Nephron progenitor cell (in vitro differentiated cells): ENCODE measurements at regions not wholly inside any gene's neighbourhood (a gene's known extent, or its start where the extent isn't known, plus 50 kb on each side); places are given as distances from the start of the nearest gene placed in this dataset.

Experiments used
- DNase-seq: peaks from one replicate; pipeline ENCODE4 v3.0.0; 2021
- H3K27ac Mint-ChIP-seq: 2 replicates; pipeline ENCODE4 v1.8.0; 2021; ENCODE audit warnings: mild to moderate bottlenecking, moderate library complexity, mixed read lengths
- H3K27me3 Mint-ChIP-seq: 2 replicates; pipeline ENCODE4 v1.8.0; 2021; ENCODE audit warnings: mild to moderate bottlenecking, low read depth, mixed read lengths; ENCODE audit not compliant: poor library complexity
- H3K36me3 Mint-ChIP-seq: 2 replicates; pipeline ENCODE4 v1.8.0; 2021; ENCODE audit warnings: low read depth, mixed read lengths
- H3K4me1 Mint-ChIP-seq: 2 replicates; pipeline ENCODE4 v1.8.0; 2021; ENCODE audit warnings: mixed read lengths
- H3K4me3 Mint-ChIP-seq: 2 replicates; pipeline ENCODE4 v1.8.0; 2021; ENCODE audit warnings: mild to moderate bottlenecking, moderate library complexity, mixed read lengths
- H3K9me3 Mint-ChIP-seq: 2 replicates; pipeline ENCODE4 v1.8.0; 2021; ENCODE audit warnings: mild to moderate bottlenecking, moderate library complexity, mixed read lengths
- TF ChIP-seq, protein P1 (sequence below): fragments of 200-600 bp; sonication (generic); IDR thresholded peaks from 2 replicates; pipeline ENCODE4 v1.5.0; 2021; ENCODE audit warnings: antibody characterized with exemption

DNA sequence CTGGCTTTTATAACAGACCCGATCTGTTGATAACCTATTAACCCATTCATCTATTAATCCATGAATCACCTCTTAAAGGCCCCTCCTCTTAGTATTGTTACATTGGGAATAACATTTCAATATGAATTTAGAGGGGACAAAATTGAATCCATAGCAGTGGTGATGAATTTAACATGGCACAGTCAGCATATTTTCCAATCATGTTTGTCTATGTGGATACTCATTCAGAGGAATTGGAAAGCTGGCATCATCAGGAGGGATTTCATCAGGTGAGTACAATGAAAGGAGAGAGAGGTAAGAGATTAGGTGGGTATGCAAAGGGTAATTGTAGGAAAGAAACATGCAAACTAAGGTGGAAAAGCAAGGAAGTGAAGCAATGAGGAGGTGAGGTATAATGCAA, 59.6 kb upstream of the FOXN2 start:
- no peaks in the 10 kb centered on the region for H3K36me3 Mint-ChIP-seq
- peaks cover 1% of the 10 kb centered on the region for H3K4me1 Mint-ChIP-seq
- no peaks in the 10 kb centered on the region for H3K9me3 Mint-ChIP-seq
- no peak for DNase-seq
- no peak overlapping the region for H3K4me3 Mint-ChIP-seq
- no peaks in the 10 kb centered on the region for H3K27me3 Mint-ChIP-seq
- H3K27ac Mint-ChIP-seq: no peak overlapping the region
- TF ChIP-seq, protein P1, sequence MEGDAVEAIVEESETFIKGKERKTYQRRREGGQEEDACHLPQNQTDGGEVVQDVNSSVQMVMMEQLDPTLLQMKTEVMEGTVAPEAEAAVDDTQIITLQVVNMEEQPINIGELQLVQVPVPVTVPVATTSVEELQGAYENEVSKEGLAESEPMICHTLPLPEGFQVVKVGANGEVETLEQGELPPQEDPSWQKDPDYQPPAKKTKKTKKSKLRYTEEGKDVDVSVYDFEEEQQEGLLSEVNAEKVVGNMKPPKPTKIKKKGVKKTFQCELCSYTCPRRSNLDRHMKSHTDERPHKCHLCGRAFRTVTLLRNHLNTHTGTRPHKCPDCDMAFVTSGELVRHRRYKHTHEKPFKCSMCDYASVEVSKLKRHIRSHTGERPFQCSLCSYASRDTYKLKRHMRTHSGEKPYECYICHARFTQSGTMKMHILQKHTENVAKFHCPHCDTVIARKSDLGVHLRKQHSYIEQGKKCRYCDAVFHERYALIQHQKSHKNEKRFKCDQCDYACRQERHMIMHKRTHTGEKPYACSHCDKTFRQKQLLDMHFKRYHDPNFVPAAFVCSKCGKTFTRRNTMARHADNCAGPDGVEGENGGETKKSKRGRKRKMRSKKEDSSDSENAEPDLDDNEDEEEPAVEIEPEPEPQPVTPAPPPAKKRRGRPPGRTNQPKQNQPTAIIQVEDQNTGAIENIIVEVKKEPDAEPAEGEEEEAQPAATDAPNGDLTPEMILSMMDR: no peak

DNA sequence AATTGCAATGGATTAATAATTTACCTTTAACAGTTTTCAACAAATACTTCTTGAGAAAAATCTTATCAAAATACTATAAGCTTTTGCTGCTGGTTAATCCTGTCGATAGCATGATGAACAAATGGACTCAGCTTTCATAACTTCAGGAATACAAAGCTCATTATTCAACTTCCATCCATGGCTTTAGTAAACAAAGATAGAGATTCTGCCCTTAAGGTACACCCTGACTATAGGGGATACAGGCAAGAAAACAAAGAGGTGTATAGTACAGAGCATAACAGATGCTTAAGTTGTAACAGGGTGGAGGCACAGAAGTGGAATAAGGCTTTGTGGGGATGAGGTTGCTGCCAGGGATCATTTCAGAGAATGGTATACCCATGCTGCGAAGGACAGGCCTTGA, 57.0 kb upstream of the FOXN2 start:
- peaks cover 7% of the 10 kb centered on the region for H3K27me3 Mint-ChIP-seq
- H3K4me1 Mint-ChIP-seq: no peaks in the 10 kb centered on the region
- TF ChIP-seq, protein P1: no peak
- no peaks in the 10 kb centered on the region for H3K36me3 Mint-ChIP-seq
- no peak overlapping the region for H3K27ac Mint-ChIP-seq
- no peaks in the 10 kb centered on the region for H3K9me3 Mint-ChIP-seq
- no peak overlapping the region for H3K4me3 Mint-ChIP-seq
- no peak for DNase-seq

DNA sequence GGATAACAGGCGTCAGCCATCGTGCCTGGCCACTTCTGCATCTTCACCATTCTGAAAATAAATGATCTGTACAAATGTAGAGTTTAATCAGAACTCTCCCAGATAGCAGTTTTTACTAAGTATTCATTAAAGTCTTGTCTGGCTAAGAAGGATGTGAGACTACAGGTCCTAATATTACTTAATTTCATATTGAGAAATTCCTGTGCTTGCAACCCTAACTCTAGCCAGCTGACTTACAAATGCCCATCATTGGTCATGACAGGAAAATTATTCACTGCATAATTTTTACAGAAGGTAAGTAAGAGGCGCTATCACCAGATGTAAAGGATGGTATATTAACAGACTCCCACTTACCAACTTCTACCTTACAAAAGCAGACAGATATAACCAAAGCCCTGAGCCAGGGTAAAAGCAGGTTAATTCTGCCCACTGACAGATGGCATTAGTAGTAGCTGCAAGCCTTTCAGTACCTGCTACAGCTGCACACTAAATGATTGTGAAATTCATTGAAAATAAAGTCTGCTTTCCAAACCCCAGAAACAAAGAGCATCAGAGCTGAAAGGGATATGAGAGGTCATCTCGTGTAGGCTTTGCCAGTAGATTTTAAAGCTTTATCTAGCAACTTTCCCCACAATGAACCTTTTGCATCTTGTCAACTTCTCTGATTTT, 55.9 kb upstream of the FOXN2 start:
- Mint-ChIP-seq H3K4me3 (no peak overlapping the region), H3K9me3 (no peaks in the 10 kb centered on the region), H3K27ac (no peak overlapping the region), H3K4me1 (no peaks in the 10 kb centered on the region), H3K27me3 (peaks cover 14% of the 10 kb centered on the region), H3K36me3 (no peaks in the 10 kb centered on the region)
- TF ChIP-seq, protein P1: no peak
- no peak for DNase-seq

DNA sequence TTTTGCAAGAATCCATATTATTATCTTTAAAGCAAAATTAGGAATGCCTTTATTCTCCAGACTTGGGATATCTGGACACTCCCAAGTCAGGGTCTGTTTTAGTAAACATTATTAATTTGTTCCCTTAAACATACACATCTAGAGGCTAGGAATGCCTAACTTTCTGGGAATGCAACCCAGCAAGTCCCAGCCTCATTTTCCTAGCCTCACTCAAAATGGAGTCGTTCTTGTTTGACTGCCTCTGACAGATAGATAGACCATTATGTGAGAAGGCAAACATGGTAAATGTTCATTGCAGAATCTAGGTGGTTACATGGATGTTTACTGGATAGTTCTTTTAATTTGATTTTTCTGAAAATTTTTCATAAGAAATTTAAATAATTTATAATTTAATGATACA, 54.7 kb upstream of the FOXN2 start:
- H3K4me3 Mint-ChIP-seq: no peak overlapping the region

DNA sequence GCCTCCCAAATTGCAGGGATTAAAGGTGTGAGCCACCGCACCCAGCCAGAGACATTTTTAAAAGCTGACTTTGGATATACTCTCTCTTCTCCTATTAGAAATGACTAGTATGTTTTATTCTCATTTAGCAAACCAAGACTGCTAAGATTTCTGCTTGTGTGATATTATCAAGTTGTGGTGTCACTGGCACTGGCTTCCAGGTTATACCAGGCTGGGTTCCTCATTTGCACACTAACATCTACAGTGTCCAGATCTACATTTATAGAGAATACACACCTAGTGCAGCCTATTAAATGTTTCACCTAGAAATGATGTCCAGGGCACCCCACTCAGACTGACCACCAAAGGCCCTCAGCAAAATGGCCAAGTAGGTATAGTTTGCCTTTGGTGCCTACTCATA, 49.9 kb upstream of the FOXN2 start:
- Mint-ChIP-seq H3K4me3 (no peak overlapping the region), H3K36me3 (no peaks in the 10 kb centered on the region), H3K4me1 (no peaks in the 10 kb centered on the region), H3K9me3 (no peaks in the 10 kb centered on the region), H3K27ac (no peak overlapping the region), H3K27me3 (peaks cover 14% of the 10 kb centered on the region)
- TF ChIP-seq, protein P1: no peak
- DNase-seq: no peak

More for the DNA sequence above, 54.7 kb upstream of the FOXN2 start:
- Mint-ChIP-seq H3K36me3 (no peaks in the 10 kb centered on the region), H3K27ac (no peak overlapping the region), H3K27me3 (peaks cover 14% of the 10 kb centered on the region), H3K4me1 (no peaks in the 10 kb centered on the region), H3K9me3 (no peaks in the 10 kb centered on the region)
- TF ChIP-seq, protein P1: no peak
- DNase-seq: no peak
